MCF 10A (cell line): ENCODE measurements at regions not wholly inside any gene's neighbourhood (a gene's known extent, or its start where the extent isn't known, plus 50 kb on each side); places are given as distances from the start of the nearest gene placed in this dataset.

Experiments used
- BruUV-seq: library from RNA; stranded (reverse); fragments of 400-500 nt; replicated peaks from 2 replicates; lab custom pipeline; 2021; lab: Mats Ljungman, UMichigan
- CTCF ChIA-PET: fragments of 300-600 bp; sonication (Branson Sonifier 250); formaldehyde crosslinking; extraction: SDS; loops from one replicate; lab custom pipeline; 2021; ENCODE audit warnings: antibody characterized with exemption, inconsistent platforms; lab: Yijun Ruan, JAX
- POLR2A ChIA-PET: fragments of 300-600, 350-650 bp; sonication (Branson Sonifier 250); formaldehyde crosslinking; extraction: SDS; loops from one replicate; lab custom pipeline; 2020; ENCODE audit warnings: antibody characterized with exemption, inconsistent platforms; lab: Yijun Ruan, JAX
- DNase-seq: peaks from one replicate; pipeline ENCODE4 v3.0.0-alpha.2; 2018; ENCODE audit not compliant: unreplicated experiment
- H3K27ac Mint-ChIP-seq: one replicate; pipeline ENCODE4 v1.8.0; 2022; ENCODE audit warnings: mild to moderate bottlenecking, low read depth, mixed read lengths; ENCODE audit not compliant: unreplicated experiment
- H3K27me3 Mint-ChIP-seq: one replicate; pipeline ENCODE4 v1.8.0; 2022; ENCODE audit warnings: mixed read lengths; ENCODE audit not compliant: insufficient read depth, unreplicated experiment
- H3K36me3 Mint-ChIP-seq: one replicate; pipeline ENCODE4 v1.8.0; 2022; ENCODE audit warnings: mild to moderate bottlenecking, moderate library complexity, mixed read lengths; ENCODE audit not compliant: insufficient read depth, unreplicated experiment
- H3K4me1 Mint-ChIP-seq: one replicate; pipeline ENCODE4 v1.8.0; 2022; ENCODE audit warnings: mixed read lengths; ENCODE audit not compliant: insufficient read depth, unreplicated experiment
- H3K4me3 Mint-ChIP-seq: one replicate; pipeline ENCODE4 v1.8.0; 2022; ENCODE audit warnings: mild to moderate bottlenecking, moderate library complexity, mixed read lengths; ENCODE audit not compliant: unreplicated experiment
- H3K9me3 Mint-ChIP-seq: one replicate; pipeline ENCODE4 v1.8.0; 2022; ENCODE audit warnings: mixed read lengths; ENCODE audit not compliant: unreplicated experiment
- intact Hi-C: fragments of 100-400 bp; cut with micrococcal nuclease; formaldehyde crosslinking; loops from 2 replicates; pipeline ENCODE4 v1.14.1; 2022
- TF ChIP-seq, protein P1 (sequence below): fragments of 200-600 bp; IDR thresholded peaks from one replicate; pipeline ENCODE4 v1.8.0; 2022; ENCODE audit warnings: antibody characterized with exemption, mild to moderate bottlenecking; ENCODE audit not compliant: unreplicated experiment

DNA sequence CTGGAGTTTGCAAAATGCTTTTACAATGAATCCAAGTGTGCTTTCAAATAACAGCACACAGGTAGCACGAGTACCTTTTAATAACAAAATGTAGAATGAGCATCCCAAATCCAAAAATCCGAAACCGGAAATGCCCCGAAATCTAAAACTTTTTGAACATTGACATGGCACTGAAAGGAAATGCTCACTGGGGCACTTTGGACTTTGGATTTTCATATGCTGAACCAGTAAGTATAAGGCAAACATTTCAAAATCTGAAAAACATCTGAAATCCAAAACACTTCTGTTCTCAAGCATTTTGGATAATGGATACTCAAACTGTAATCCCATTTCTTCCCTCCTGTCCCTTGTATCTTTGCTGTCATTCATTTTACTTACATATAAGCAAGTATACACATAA, 50.1 kb downstream of the GCNT4 start:
- H3K36me3 Mint-ChIP-seq = peaks cover 6% of the 10 kb centered on the region
- TF ChIP-seq, protein P1, sequence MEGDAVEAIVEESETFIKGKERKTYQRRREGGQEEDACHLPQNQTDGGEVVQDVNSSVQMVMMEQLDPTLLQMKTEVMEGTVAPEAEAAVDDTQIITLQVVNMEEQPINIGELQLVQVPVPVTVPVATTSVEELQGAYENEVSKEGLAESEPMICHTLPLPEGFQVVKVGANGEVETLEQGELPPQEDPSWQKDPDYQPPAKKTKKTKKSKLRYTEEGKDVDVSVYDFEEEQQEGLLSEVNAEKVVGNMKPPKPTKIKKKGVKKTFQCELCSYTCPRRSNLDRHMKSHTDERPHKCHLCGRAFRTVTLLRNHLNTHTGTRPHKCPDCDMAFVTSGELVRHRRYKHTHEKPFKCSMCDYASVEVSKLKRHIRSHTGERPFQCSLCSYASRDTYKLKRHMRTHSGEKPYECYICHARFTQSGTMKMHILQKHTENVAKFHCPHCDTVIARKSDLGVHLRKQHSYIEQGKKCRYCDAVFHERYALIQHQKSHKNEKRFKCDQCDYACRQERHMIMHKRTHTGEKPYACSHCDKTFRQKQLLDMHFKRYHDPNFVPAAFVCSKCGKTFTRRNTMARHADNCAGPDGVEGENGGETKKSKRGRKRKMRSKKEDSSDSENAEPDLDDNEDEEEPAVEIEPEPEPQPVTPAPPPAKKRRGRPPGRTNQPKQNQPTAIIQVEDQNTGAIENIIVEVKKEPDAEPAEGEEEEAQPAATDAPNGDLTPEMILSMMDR = no peak
- H3K9me3 Mint-ChIP-seq = peaks cover 7% of the 10 kb centered on the region
- H3K4me1 Mint-ChIP-seq = no peaks in the 10 kb centered on the region
- ChIA-PET POLR2A (no interaction called here), CTCF (no interaction called here)
- H3K27ac Mint-ChIP-seq = no peak overlapping the region
- H3K4me3 Mint-ChIP-seq = no peak overlapping the region
- no peaks in the 10 kb centered on the region for H3K27me3 Mint-ChIP-seq
- intact Hi-C loops = no loop called here
- no TSS peak for BruUV-seq
- no peak for DNase-seq

- Mint-ChIP-seq H3K4me3 (no peak overlapping the region), H3K36me3 (peaks cover 6% of the 10 kb centered on the region), H3K27me3 (no peaks in the 10 kb centered on the region), H3K4me1 (no peaks in the 10 kb centered on the region), H3K9me3 (no peaks in the 10 kb centered on the region), H3K27ac (no peak overlapping the region)
- no TSS peak for BruUV-seq
- ChIA-PET CTCF (interaction anchor here (0.6 kb wide), 1 partner anchor 55 kb away, joined by 3 read pairs; no protein-coding TSS in a partner anchor), POLR2A (no interaction called here)
- TF ChIP-seq, protein P1 = no peak
- intact Hi-C loops = no loop called here
- no peak for DNase-seq
Observed at GRCh38 chr5:74995926-74996325, 56.4 kb downstream of the GCNT4 start.

DNA sequence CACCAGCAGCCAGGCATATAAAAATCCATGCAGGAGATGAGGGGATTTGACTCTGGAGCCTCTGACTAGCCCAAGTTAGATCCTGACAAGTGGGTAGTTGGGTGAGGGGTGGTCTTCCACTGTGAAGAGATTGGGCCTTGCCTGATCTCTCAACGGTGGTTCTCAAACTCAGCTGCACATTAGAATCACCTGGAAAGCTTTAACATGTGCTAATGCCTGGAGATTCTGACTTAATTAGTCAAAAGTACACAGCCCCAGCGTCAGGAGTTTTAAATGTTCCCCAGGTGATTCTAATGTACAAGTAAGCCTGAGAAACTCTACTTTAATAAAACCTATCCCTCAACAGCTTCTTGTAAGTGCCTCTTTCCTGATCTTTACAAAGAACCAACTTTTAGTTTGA, 57.5 kb downstream of the GCNT4 start:
- Mint-ChIP-seq H3K4me1 (no peaks in the 10 kb centered on the region), H3K27me3 (no peaks in the 10 kb centered on the region), H3K4me3 (no peak overlapping the region), H3K27ac (no peak overlapping the region), H3K36me3 (peaks cover 6% of the 10 kb centered on the region), H3K9me3 (no peaks in the 10 kb centered on the region)
- BruUV-seq = no TSS peak
- TF ChIP-seq, protein P1 = no peak
- intact Hi-C loops = no loop called here
- no peak for DNase-seq
- ChIA-PET CTCF (no interaction called here), POLR2A (no interaction called here)

GRCh38 chr5:74993743-74994142, 58.6 kb downstream of the GCNT4 start:
- Mint-ChIP-seq H3K36me3 (peaks cover 6% of the 10 kb centered on the region), H3K27me3 (no peaks in the 10 kb centered on the region), H3K9me3 (no peaks in the 10 kb centered on the region), H3K27ac (no peak overlapping the region), H3K4me1 (no peaks in the 10 kb centered on the region), H3K4me3 (no peak overlapping the region)
- no peak for DNase-seq
- ChIA-PET POLR2A (no interaction called here), CTCF (no interaction called here)
- intact Hi-C loops = no loop called here
- TF ChIP-seq, protein P1 = no peak
- no TSS peak for BruUV-seq
